B cell (primary cell): ENCODE measurements at regions not wholly inside any gene's neighbourhood (a gene's known extent, or its start where the extent isn't known, plus 50 kb on each side); places are given as distances from the start of the nearest gene placed in this dataset.

ENCODE experiments used
- ATAC-seq: fragments of 200-7000 bp; cut with Tn5 transposase; one replicate; pipeline ENCODE4 v1.10.0; 2021; ENCODE audit warnings: low read depth, mild to moderate bottlenecking, moderate number of reproducible peaks, moderate library complexity
- CTCF ChIA-PET: fragments of 350-600 bp; sonication (Branson Sonifier 250); formaldehyde crosslinking; loops from one replicate; lab custom pipeline; 2021; ENCODE audit warnings: antibody characterized with exemption, inconsistent platforms; lab: Charles Lee
- POLR2A ChIA-PET: fragments of 350-600 bp; sonication (Branson Sonifier 250); formaldehyde crosslinking; loops from one replicate; lab custom pipeline; 2021; ENCODE audit warnings: antibody characterized with exemption; lab: Charles Lee
- DNase-seq: peaks from one replicate; pipeline ENCODE4 v3.0.0; 2013
- H2AFZ ChIP-seq: 2 replicates; pipeline ENCODE4 v1.6.1; 2012; ENCODE audit warnings: mild to moderate bottlenecking, low read depth, low read length; ENCODE audit not compliant: insufficient read depth, poor library complexity, severe bottlenecking
- H3K27ac ChIP-seq, 2 donors: 1 replicate in 1 of 2; 2 replicates in 1 of 2; pipeline ENCODE4 v1.5.1; 2012 to 2013; ENCODE audit warnings: low read length in 2 of 2, mild to moderate bottlenecking in 2 of 2, moderate library complexity in 1 of 2
- H3K27me3 ChIP-seq, 4 experiments: fragments of 200-600 bp in 1 of 4; sonication (generic) in 1 of 4; replicated peaks in 1 of 4; 1 replicate in 2 of 4; 2 replicates in 2 of 4; pipeline versions ENCODE4 v1.6.1 to v1.7.0; 2013 to 2016; ENCODE audit warnings: low read length in 3 of 4, mild to moderate bottlenecking in 2 of 4, mixed read lengths in 1 of 4, moderate library complexity in 1 of 4; ENCODE audit not compliant: insufficient read depth in 4 of 4, control insufficient read depth in 3 of 4; ENCODE audit errors: control extremely low read depth in 1 of 4
- H3K36me3 ChIP-seq, 2 experiments: replicated peaks in 1 of 2; 1 replicate in 1 of 2; 2 replicates in 1 of 2; pipeline versions ENCODE4 v1.6.1 to v1.7.1; 2013; ENCODE audit warnings: low read length in 1 of 2; ENCODE audit not compliant: insufficient read depth in 2 of 2, control insufficient read depth in 1 of 2; ENCODE audit errors: control extremely low read depth in 1 of 2, extremely low read depth in 1 of 2
- H3K4me1 ChIP-seq, 2 donors: fragments of 200-600 bp in 1 of 2; sonication (generic) in 1 of 2; 1 replicate in 1 of 2; 2 replicates in 1 of 2; pipeline versions ENCODE4 v1.5.1 to v1.6.1; 2013 to 2017; ENCODE audit warnings: low read length in 2 of 2; ENCODE audit not compliant: control insufficient read depth in 2 of 2, insufficient read depth in 2 of 2
- H3K4me2 ChIP-seq: replicated peaks from 2 replicates; pipeline ENCODE3; 2012; ENCODE audit warnings: mild to moderate bottlenecking, low read depth, low read length; ENCODE audit not compliant: poor library complexity, severe bottlenecking
- H3K4me3 ChIP-seq, 5 experiments: fragments of 200-600 bp in 1 of 5; sonication (generic) in 1 of 5; 1 replicate in 3 of 5; 2 replicates in 2 of 5; pipeline versions ENCODE4 v1.5.1 to v1.7.0; 2011 to 2016; ENCODE audit warnings: low read length in 4 of 5, mild to moderate bottlenecking in 4 of 5, low read depth in 2 of 5, control low read depth in 1 of 5, moderate library complexity in 1 of 5; ENCODE audit not compliant: insufficient read depth in 1 of 5; ENCODE audit errors: control extremely low read depth in 1 of 5, extremely low read depth in 1 of 5
- H3K79me2 ChIP-seq: fragments of 200-600 bp; sonication (generic); one replicate; pipeline ENCODE4 v1.6.0; 2016; ENCODE audit warnings: low read length; ENCODE audit not compliant: control insufficient read depth, insufficient read depth
- H3K9ac ChIP-seq: fragments of 200-600 bp; sonication (generic); 2 replicates; pipeline ENCODE4 v1.6.1; 2017; ENCODE audit warnings: mild to moderate bottlenecking, low read length, moderate library complexity
- H3K9me3 ChIP-seq, 3 donors: one replicate each; pipeline versions ENCODE4 v1.6.1 to v1.7.1; 2013; ENCODE audit warnings: low read length in 2 of 3; ENCODE audit not compliant: control insufficient read depth in 2 of 3, insufficient read depth in 1 of 3; ENCODE audit errors: control extremely low read depth in 1 of 3
- H4K20me1 ChIP-seq: 2 replicates; pipeline ENCODE4 v1.6.0; 2012; ENCODE audit warnings: mild to moderate bottlenecking, low read length; ENCODE audit not compliant: insufficient read depth, control insufficient read depth, poor library complexity, severe bottlenecking
- H3K27ac Mint-ChIP-seq: one replicate; pipeline ENCODE4 v1.8.0; 2021; ENCODE audit warnings: mixed read lengths
- H3K27me3 Mint-ChIP-seq: one replicate; pipeline ENCODE4 v1.8.0; 2021; ENCODE audit warnings: mixed read lengths
- H3K4me1 Mint-ChIP-seq: one replicate; pipeline ENCODE4 v1.8.0; 2021; ENCODE audit warnings: mixed read lengths
- H3K4me3 Mint-ChIP-seq: one replicate; pipeline ENCODE4 v1.8.0; 2021; ENCODE audit warnings: mixed read lengths
- H3K9me3 Mint-ChIP-seq: one replicate; pipeline ENCODE4 v1.8.0; 2022; ENCODE audit warnings: mixed read lengths; ENCODE audit not compliant: insufficient read depth
- CTCF ChIP-seq: fragments of 200-600 bp; IDR thresholded peaks from one replicate; pipeline ENCODE4 v1.8.0; 2022; ENCODE audit warnings: antibody characterized with exemption, mild to moderate bottlenecking
- EZH2 ChIP-seq: IDR thresholded peaks from 2 replicates; pipeline ENCODE4 v1.6.1; 2012; ENCODE audit warnings: borderline replicate concordance, low read depth, mild to moderate bottlenecking, moderate library complexity, low read length; ENCODE audit not compliant: insufficient read depth, poor library complexity, severe bottlenecking
- WGBS: methylation state at CpG from one replicate; pipeline ENCODE4 v1.1.5; 2013; ENCODE audit warnings: missing lambda C conversion rate; ENCODE audit not compliant: insufficient coverage; 5-methylcytosine and 5-hydroxymethylcytosine counted together
- intact Hi-C: fragments of 100-400 bp; cut with micrococcal nuclease; formaldehyde crosslinking; loops from one replicate; pipeline ENCODE4 v1.10.0; 2022

- H2AFZ ChIP-seq = no peak overlapping the region
- intact Hi-C loops = no loop called here
- Mint-ChIP-seq H3K4me1 (no peaks in the 10 kb centered on the region), H3K27ac (no peak overlapping the region), H3K9me3 (no peaks in the 10 kb centered on the region), H3K27me3 (no peaks in the 10 kb centered on the region), H3K4me3 (no peak overlapping the region)
- no peak overlapping the region for H3K4me2 ChIP-seq
- H4K20me1 ChIP-seq = no peaks in the 10 kb centered on the region
- no peak overlapping the region for H3K27ac ChIP-seq
- no peaks in the 10 kb centered on the region for H3K36me3 ChIP-seq
- WGBS = 71% methylated on average over 1 of the region's 2 CpGs
- DNase-seq (no peak), ATAC-seq (no peak)
- no peak overlapping the region for H3K4me3 ChIP-seq
- no peaks in the 10 kb centered on the region for H3K79me2 ChIP-seq
- no peaks in the 10 kb centered on the region for H3K4me1 ChIP-seq
- H3K9me3 ChIP-seq = peaks cover 0 to 2% (median 0%) of the 10 kb centered on the region in 3 donors
- H3K27me3 ChIP-seq = peaks cover 0 to 3% (median 0%) of the 10 kb centered on the region in 4 experiments
- POLR2A ChIA-PET = no interaction called here
- no peak overlapping the region for H3K9ac ChIP-seq
- CTCF ChIA-PET = no interaction called here
- no peak for TF ChIP-seq EZH2
- no peak for TF ChIP-seq CTCF
Observed at GRCh38 chr12:90652280-90652679, 302.7 kb downstream of the CCER1 start.

GRCh38 chr12:90645181-90645580 is 309.8 kb downstream of the CCER1 start:
- Mint-ChIP-seq H3K27ac (no peak overlapping the region), H3K9me3 (no peaks in the 10 kb centered on the region), H3K4me1 (no peaks in the 10 kb centered on the region), H3K27me3 (no peaks in the 10 kb centered on the region), H3K4me3 (no peak overlapping the region)
- DNase-seq = no peak
- no peak for ATAC-seq
- Histone ChIP-seq H3K4me1 (no peaks in the 10 kb centered on the region), H3K27ac (no peak overlapping the region), H3K27me3 (no peaks in the 10 kb centered on the region), H3K9ac (no peak overlapping the region), H2AFZ (no peak overlapping the region), H3K9me3 (peaks cover 0 to 2% (median 0%) of the 10 kb centered on the region in 3 donors), H4K20me1 (no peaks in the 10 kb centered on the region), H3K4me3 (no peak overlapping the region), H3K79me2 (no peaks in the 10 kb centered on the region), H3K36me3 (no peaks in the 10 kb centered on the region), H3K4me2 (no peak overlapping the region)
- TF ChIP-seq EZH2 (no peak), CTCF (no peak)
- ChIA-PET CTCF (no interaction called here), POLR2A (no interaction called here)
- no CpG with 5 or more reads among the region's 1 CpG for WGBS
- intact Hi-C loops = no loop called here
